ENCODE measurements at regions not wholly inside any gene's neighbourhood (a gene's known extent, or its start where the extent isn't known, plus 50 kb on each side); places are given as distances from the start of the nearest gene placed in this dataset.

GRCh38 chr4:187887906-187888305, 107.7 kb upstream of the ZFP42 start:
- no peak overlapping the region for H3K27ac ChIP-seq (ENCODE audit: low read depth in 1 of 2, low read length in 2 of 2)
- no peaks in the 10 kb centered on the region for H3K4me1 Mint-ChIP-seq (ENCODE audit: low read depth)
- H3K27me3 Mint-ChIP-seq = no peaks in the 10 kb centered on the region
- no peaks in the 10 kb centered on the region for H3K4me1 ChIP-seq (ENCODE audit: insufficient read depth, low read length)
- POLR2A ChIA-PET = no interaction called here
- no peaks in the 10 kb centered on the region for H3K36me3 ChIP-seq (ENCODE audit: insufficient read depth, low read length)
- no peak for TF ChIP-seq CTCF (IDR thresholded peaks at IDR 0.05)
- CTCF ChIA-PET = no interaction called here
- H3K4me3 ChIP-seq (ENCODE audit: low read length) = no peak overlapping the region
- intact Hi-C loops (cut with DNase I, micrococcal nuclease) = no loop called here
- H3K27ac Mint-ChIP-seq = no peak overlapping the region
- peaks cover 13% of the 10 kb centered on the region for H3K9me3 Mint-ChIP-seq
- no peak for DNase-seq
- H3K36me3 Mint-ChIP-seq (ENCODE audit: low read depth) = no peaks in the 10 kb centered on the region
- no peak overlapping the region for H3K4me3 Mint-ChIP-seq
- no peak for ATAC-seq (ENCODE audit: poor library complexity)
- H3K9me3 ChIP-seq (ENCODE audit: control insufficient read depth in 1 of 2, insufficient read depth in 1 of 2, low read length in 2 of 2) = peaks cover 10 to 12% of the 10 kb centered on the region in 2 experiments
- H3K27me3 ChIP-seq (ENCODE audit: control insufficient read depth in 1 of 2, insufficient read depth in 2 of 2, low read length in 2 of 2) = no peaks in the 10 kb centered on the region

GRCh38 chr4:187889651-187890050, 105.9 kb upstream of the ZFP42 start:
- intact Hi-C loops (cut with DNase I, micrococcal nuclease) = no loop called here
- Histone ChIP-seq H3K36me3 (ENCODE audit: insufficient read depth, low read length) (no peaks in the 10 kb centered on the region), H3K4me1 (ENCODE audit: insufficient read depth, low read length) (no peaks in the 10 kb centered on the region), H3K9me3 (ENCODE audit: control insufficient read depth in 1 of 2, insufficient read depth in 1 of 2, low read length in 2 of 2) (peaks cover 6 to 12% of the 10 kb centered on the region in 2 experiments), H3K4me3 (ENCODE audit: low read length) (no peak overlapping the region), H3K27ac (ENCODE audit: low read depth in 1 of 2, low read length in 2 of 2) (no peak overlapping the region), H3K27me3 (ENCODE audit: control insufficient read depth in 1 of 2, insufficient read depth in 2 of 2, low read length in 2 of 2) (no peaks in the 10 kb centered on the region)
- DNase-seq = no peak
- POLR2A ChIA-PET = no interaction called here
- Mint-ChIP-seq H3K27me3 (no peaks in the 10 kb centered on the region), H3K27ac (no peak overlapping the region), H3K4me1 (ENCODE audit: low read depth) (no peaks in the 10 kb centered on the region), H3K36me3 (ENCODE audit: low read depth) (no peaks in the 10 kb centered on the region), H3K4me3 (no peak overlapping the region), H3K9me3 (peaks cover 11% of the 10 kb centered on the region)
- no peak for ATAC-seq (ENCODE audit: poor library complexity)
- CTCF ChIA-PET = no interaction called here
- TF ChIP-seq CTCF (IDR thresholded peaks at IDR 0.05) = no peak

- Mint-ChIP-seq H3K27ac (no peak overlapping the region), H3K4me3 (no peak overlapping the region), H3K27me3 (no peaks in the 10 kb centered on the region), H3K9me3 (peaks cover 8% of the 10 kb centered on the region), H3K36me3 (ENCODE audit: low read depth) (no peaks in the 10 kb centered on the region), H3K4me1 (ENCODE audit: low read depth) (no peaks in the 10 kb centered on the region)
- ChIA-PET POLR2A (no interaction called here), CTCF (no interaction called here)
- H3K9me3 ChIP-seq (ENCODE audit: control insufficient read depth in 1 of 2, insufficient read depth in 1 of 2, low read length in 2 of 2) = peaks cover 0 to 6% of the 10 kb centered on the region in 2 experiments
- no peaks in the 10 kb centered on the region for H3K4me1 ChIP-seq (ENCODE audit: insufficient read depth, low read length)
- intact Hi-C loops (cut with DNase I, micrococcal nuclease) = no loop called here
- no peak for TF ChIP-seq CTCF (IDR thresholded peaks at IDR 0.05)
- DNase-seq = no peak
- H3K27ac ChIP-seq (ENCODE audit: low read depth in 1 of 2, low read length in 2 of 2) = no peak overlapping the region
- no peak overlapping the region for H3K4me3 ChIP-seq (ENCODE audit: low read length)
- ATAC-seq (ENCODE audit: poor library complexity) = no peak
- H3K27me3 ChIP-seq (ENCODE audit: control insufficient read depth in 1 of 2, insufficient read depth in 2 of 2, low read length in 2 of 2) = no peaks in the 10 kb centered on the region
- no peaks in the 10 kb centered on the region for H3K36me3 ChIP-seq (ENCODE audit: insufficient read depth, low read length)
These were observed 102.2 kb upstream of the ZFP42 start for GRCh38 chr4:187893418-187893817.
